ENCODE measurements at regions not wholly inside any gene's neighbourhood (a gene's known extent, or its start where the extent isn't known, plus 50 kb on each side); places are given as distances from the start of the nearest gene placed in this dataset.

DNA sequence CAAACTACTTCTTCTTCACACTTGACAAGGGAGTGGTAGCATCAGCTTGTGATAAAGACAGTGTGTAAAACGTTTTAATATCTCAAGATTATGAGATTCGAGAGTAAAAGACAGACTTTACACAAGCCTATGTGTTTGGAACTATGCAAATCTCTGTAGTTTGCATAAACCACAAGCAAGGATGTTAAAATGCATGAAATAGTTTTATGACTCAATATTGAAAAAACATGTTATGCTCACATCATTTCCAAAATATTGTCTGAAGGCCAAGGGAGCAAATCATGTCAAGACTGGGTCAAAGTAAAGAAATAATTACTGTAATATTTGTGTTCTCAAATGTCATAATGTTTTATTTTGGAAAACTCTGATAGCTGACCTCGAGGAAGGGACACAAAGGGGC lies 316.8 kb upstream of the KLF12 start (continued):
- TF ChIP-seq, protein P1, sequence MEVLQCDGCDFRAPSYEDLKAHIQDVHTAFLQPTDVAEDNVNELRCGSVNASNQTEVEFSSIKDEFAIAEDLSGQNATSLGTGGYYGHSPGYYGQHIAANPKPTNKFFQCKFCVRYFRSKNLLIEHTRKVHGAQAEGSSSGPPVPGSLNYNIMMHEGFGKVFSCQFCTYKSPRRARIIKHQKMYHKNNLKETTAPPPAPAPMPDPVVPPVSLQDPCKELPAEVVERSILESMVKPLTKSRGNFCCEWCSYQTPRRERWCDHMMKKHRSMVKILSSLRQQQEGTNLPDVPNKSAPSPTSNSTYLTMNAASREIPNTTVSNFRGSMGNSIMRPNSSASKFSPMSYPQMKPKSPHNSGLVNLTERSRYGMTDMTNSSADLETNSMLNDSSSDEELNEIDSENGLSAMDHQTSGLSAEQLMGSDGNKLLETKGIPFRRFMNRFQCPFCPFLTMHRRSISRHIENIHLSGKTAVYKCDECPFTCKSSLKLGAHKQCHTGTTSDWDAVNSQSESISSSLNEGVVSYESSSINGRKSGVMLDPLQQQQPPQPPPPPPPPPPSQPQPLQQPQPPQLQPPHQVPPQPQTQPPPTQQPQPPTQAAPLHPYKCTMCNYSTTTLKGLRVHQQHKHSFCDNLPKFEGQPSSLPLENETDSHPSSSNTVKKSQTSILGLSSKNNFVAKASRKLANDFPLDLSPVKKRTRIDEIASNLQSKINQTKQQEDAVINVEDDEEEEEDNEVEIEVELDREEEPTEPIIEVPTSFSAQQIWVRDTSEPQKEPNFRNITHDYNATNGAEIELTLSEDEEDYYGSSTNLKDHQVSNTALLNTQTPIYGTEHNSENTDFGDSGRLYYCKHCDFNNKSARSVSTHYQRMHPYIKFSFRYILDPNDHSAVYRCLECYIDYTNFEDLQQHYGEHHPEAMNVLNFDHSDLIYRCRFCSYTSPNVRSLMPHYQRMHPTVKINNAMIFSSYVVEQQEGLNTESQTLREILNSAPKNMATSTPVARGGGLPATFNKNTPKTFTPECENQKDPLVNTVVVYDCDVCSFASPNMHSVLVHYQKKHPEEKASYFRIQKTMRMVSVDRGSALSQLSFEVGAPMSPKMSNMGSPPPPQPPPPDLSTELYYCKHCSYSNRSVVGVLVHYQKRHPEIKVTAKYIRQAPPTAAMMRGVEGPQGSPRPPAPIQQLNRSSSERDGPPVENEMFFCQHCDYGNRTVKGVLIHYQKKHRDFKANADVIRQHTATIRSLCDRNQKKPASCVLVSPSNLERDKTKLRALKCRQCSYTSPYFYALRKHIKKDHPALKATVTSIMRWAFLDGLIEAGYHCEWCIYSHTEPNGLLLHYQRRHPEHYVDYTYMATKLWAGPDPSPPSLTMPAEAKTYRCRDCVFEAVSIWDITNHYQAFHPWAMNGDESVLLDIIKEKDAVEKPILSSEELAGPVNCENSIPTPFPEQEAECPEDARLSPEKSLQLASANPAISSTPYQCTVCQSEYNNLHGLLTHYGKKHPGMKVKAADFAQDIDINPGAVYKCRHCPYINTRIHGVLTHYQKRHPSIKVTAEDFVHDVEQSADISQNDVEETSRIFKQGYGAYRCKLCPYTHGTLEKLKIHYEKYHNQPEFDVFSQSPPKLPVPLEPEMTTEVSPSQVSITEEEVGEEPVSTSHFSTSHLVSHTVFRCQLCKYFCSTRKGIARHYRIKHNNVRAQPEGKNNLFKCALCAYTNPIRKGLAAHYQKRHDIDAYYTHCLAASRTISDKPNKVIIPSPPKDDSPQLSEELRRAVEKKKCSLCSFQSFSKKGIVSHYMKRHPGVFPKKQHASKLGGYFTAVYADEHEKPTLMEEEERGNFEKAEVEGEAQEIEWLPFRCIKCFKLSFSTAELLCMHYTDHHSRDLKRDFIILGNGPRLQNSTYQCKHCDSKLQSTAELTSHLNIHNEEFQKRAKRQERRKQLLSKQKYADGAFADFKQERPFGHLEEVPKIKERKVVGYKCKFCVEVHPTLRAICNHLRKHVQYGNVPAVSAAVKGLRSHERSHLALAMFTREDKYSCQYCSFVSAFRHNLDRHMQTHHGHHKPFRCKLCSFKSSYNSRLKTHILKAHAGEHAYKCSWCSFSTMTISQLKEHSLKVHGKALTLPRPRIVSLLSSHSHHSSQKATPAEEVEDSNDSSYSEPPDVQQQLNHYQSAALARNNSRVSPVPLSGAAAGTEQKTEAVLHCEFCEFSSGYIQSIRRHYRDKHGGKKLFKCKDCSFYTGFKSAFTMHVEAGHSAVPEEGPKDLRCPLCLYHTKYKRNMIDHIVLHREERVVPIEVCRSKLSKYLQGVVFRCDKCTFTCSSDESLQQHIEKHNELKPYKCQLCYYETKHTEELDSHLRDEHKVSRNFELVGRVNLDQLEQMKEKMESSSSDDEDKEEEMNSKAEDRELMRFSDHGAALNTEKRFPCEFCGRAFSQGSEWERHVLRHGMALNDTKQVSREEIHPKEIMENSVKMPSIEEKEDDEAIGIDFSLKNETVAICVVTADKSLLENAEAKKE (CRISPR knock-in tag; IDR thresholded peaks at IDR 0.05), result no peak
- TF ChIP-seq POLR2AphosphoS5 (IDR thresholded peaks at IDR 0.05; ENCODE audit: low read depth) (no peak), ZNF114 (CRISPR knock-in tag; IDR thresholded peaks at IDR 0.05) (no peak)
- TF ChIP-seq, protein P2, sequence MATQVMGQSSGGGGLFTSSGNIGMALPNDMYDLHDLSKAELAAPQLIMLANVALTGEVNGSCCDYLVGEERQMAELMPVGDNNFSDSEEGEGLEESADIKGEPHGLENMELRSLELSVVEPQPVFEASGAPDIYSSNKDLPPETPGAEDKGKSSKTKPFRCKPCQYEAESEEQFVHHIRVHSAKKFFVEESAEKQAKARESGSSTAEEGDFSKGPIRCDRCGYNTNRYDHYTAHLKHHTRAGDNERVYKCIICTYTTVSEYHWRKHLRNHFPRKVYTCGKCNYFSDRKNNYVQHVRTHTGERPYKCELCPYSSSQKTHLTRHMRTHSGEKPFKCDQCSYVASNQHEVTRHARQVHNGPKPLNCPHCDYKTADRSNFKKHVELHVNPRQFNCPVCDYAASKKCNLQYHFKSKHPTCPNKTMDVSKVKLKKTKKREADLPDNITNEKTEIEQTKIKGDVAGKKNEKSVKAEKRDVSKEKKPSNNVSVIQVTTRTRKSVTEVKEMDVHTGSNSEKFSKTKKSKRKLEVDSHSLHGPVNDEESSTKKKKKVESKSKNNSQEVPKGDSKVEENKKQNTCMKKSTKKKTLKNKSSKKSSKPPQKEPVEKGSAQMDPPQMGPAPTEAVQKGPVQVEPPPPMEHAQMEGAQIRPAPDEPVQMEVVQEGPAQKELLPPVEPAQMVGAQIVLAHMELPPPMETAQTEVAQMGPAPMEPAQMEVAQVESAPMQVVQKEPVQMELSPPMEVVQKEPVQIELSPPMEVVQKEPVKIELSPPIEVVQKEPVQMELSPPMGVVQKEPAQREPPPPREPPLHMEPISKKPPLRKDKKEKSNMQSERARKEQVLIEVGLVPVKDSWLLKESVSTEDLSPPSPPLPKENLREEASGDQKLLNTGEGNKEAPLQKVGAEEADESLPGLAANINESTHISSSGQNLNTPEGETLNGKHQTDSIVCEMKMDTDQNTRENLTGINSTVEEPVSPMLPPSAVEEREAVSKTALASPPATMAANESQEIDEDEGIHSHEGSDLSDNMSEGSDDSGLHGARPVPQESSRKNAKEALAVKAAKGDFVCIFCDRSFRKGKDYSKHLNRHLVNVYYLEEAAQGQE (IDR thresholded peaks at IDR 0.05; ENCODE audit: unreplicated experiment), result no peak

DNA sequence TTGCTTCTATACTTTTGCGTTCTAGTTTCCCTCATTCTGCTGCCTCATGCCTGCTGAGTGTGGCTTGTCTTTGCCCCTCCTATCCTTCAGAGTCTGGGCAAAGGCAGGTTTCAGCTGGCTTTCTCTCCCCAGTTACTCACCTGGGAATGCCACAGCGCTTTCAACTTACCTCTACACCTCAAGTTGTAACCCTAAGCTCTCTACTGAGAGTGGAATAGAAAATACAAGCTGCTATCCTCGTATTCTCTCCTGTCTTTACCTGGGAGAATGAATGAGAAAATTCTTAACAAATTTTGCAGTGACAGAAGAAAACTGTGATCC lies 316.3 kb upstream of the KLF12 start:
- Mint-ChIP-seq H3K9me3 (no peaks in the 10 kb centered on the region), H3K27me3 (ENCODE audit: insufficient read depth, low read depth, poor library complexity) (peaks cover 2% of the 10 kb centered on the region), H3K4me3 (no peak overlapping the region), H3K36me3 (ENCODE audit: low read depth) (no peaks in the 10 kb centered on the region), H3K4me1 (peaks cover 2% of the 10 kb centered on the region; the same call in 1 of the 3 replicates), H3K27ac (peak overlapping the region; percentile 57; the same call in 1 of the 2 replicates)
- Histone ChIP-seq H3K79me2 (replicated peaks; ENCODE audit: insufficient read depth) (no peaks in the 10 kb centered on the region), H3K36me3 (ENCODE audit: insufficient read depth) (no peaks in the 10 kb centered on the region), H2AFZ (no peak overlapping the region), H3K4me2 (no peak overlapping the region), H3K9me2 (ENCODE audit: insufficient read depth) (no peaks in the 10 kb centered on the region; the same call in 1 of the 2 replicates), H3K27me3 (ENCODE audit: insufficient read depth) (no peaks in the 10 kb centered on the region), H3K4me1 (ENCODE audit: insufficient read depth) (no peaks in the 10 kb centered on the region), H3K27ac (ENCODE audit: low read depth) (no peak overlapping the region), H4K20me1 (replicated peaks; ENCODE audit: insufficient read depth) (no peaks in the 10 kb centered on the region), H3K4me3 (no peak overlapping the region), H3F3A (replicated peaks; ENCODE audit: low read depth) (no peaks in the 10 kb centered on the region)
- no peak for TF ChIP-seq STAT1 (IDR thresholded peaks at IDR 0.05; ENCODE audit: unreplicated experiment)
- DNase-seq (ENCODE audit: low spot score) (no peak), ATAC-seq (peak; percentile 26; the same call in 1 of the 3 replicates)
